Calu3 (cell line): ENCODE measurements at regions not wholly inside any gene's neighbourhood (a gene's known extent, or its start where the extent isn't known, plus 50 kb on each side); places are given as distances from the start of the nearest gene placed in this dataset.

ENCODE experiments used
- BruUV-seq: library from RNA; stranded (reverse); fragments of 400-500 nt; replicated peaks from 2 replicates; lab custom pipeline; 2021; lab: Mats Ljungman, UMichigan
- CTCF ChIA-PET: fragments of 300-600 bp; sonication (Branson Sonifier 250); formaldehyde crosslinking; loops from one replicate; lab custom pipeline; 2022; ENCODE audit warnings: antibody characterized with exemption; lab: Charles Lee
- DNase-seq: peaks from one replicate; pipeline ENCODE4 v3.0.0; 2022
- H3K27ac Mint-ChIP-seq: one replicate; pipeline ENCODE4 v1.8.0; 2022; ENCODE audit warnings: mixed read lengths; ENCODE audit not compliant: unreplicated experiment
- H3K27me3 Mint-ChIP-seq: one replicate; pipeline ENCODE4 v1.8.0; 2022; ENCODE audit warnings: mixed read lengths; ENCODE audit not compliant: unreplicated experiment
- H3K36me3 Mint-ChIP-seq: one replicate; pipeline ENCODE4 v1.8.0; 2022; ENCODE audit warnings: mild to moderate bottlenecking, moderate library complexity, mixed read lengths; ENCODE audit not compliant: insufficient read depth, unreplicated experiment
- H3K4me1 Mint-ChIP-seq: one replicate; pipeline ENCODE4 v1.8.0; 2022; ENCODE audit warnings: mild to moderate bottlenecking, low read depth, mixed read lengths; ENCODE audit not compliant: unreplicated experiment
- H3K4me3 Mint-ChIP-seq: one replicate; pipeline ENCODE4 v1.8.0; 2022; ENCODE audit warnings: mild to moderate bottlenecking, low read depth, moderate library complexity, mixed read lengths; ENCODE audit not compliant: unreplicated experiment
- H3K9me3 Mint-ChIP-seq: one replicate; pipeline ENCODE4 v1.8.0; 2022; ENCODE audit warnings: low read depth, mixed read lengths; ENCODE audit not compliant: unreplicated experiment
- CTCF ChIP-seq: fragments of 200-600 bp; IDR thresholded peaks from one replicate; pipeline ENCODE4 v1.8.0; 2022; ENCODE audit warnings: antibody characterized with exemption; ENCODE audit not compliant: unreplicated experiment
- intact Hi-C: fragments of 100-400 bp; cut with micrococcal nuclease; formaldehyde crosslinking; loops from one replicate; pipeline ENCODE4 v1.10.0; 2022; ENCODE audit not compliant: unreplicated experiment

GRCh38 chr18:37662099-37662498, 96.5 kb upstream of the CELF4 start:
- Mint-ChIP-seq H3K27me3 (peaks cover 29% of the 10 kb centered on the region), H3K4me1 (peaks cover 11% of the 10 kb centered on the region), H3K4me3 (no peak overlapping the region), H3K27ac (no peak overlapping the region), H3K36me3 (no peaks in the 10 kb centered on the region), H3K9me3 (no peaks in the 10 kb centered on the region)
- TF ChIP-seq CTCF, result no peak
- intact Hi-C loops, result loop anchor here (10.0 kb wide), 1 partner anchor 87 kb away; no protein-coding TSS in a partner anchor
- no TSS peak for BruUV-seq
- no peak for DNase-seq
- CTCF ChIA-PET, result no interaction called here

- Mint-ChIP-seq H3K36me3 (no peaks in the 10 kb centered on the region), H3K27me3 (peaks cover 33% of the 10 kb centered on the region), H3K4me1 (peaks cover 6% of the 10 kb centered on the region), H3K9me3 (no peaks in the 10 kb centered on the region), H3K27ac (no peak overlapping the region), H3K4me3 (no peak overlapping the region)
- BruUV-seq, result no TSS peak
- TF ChIP-seq CTCF, result no peak
- CTCF ChIA-PET, result no interaction called here
- DNase-seq, result no peak
- intact Hi-C loops, result loop anchor here (10.0 kb wide), 1 partner anchor 87 kb away; no protein-coding TSS in a partner anchor
Measured at GRCh38 chr18:37661478-37661877, 95.9 kb upstream of the CELF4 start.

GRCh38 chr18:37661061-37661460, 95.5 kb upstream of the CELF4 start:
- intact Hi-C loops, result loop anchor here (10.0 kb wide), 1 partner anchor 86 kb away; no protein-coding TSS in a partner anchor
- peaks cover 38% of the 10 kb centered on the region for H3K27me3 Mint-ChIP-seq
- DNase-seq, result no peak
- no peak for TF ChIP-seq CTCF
- no peaks in the 10 kb centered on the region for H3K9me3 Mint-ChIP-seq
- no peak overlapping the region for H3K4me3 Mint-ChIP-seq
- H3K36me3 Mint-ChIP-seq, result no peaks in the 10 kb centered on the region
- H3K4me1 Mint-ChIP-seq, result peaks cover 2% of the 10 kb centered on the region
- H3K27ac Mint-ChIP-seq, result no peak overlapping the region
- no TSS peak for BruUV-seq
- CTCF ChIA-PET, result no interaction called here

- H3K4me1 Mint-ChIP-seq, result no peaks in the 10 kb centered on the region
- H3K4me3 Mint-ChIP-seq, result no peak overlapping the region
- no peak for TF ChIP-seq CTCF
- CTCF ChIA-PET, result no interaction called here
- H3K27ac Mint-ChIP-seq, result no peak overlapping the region
- BruUV-seq, result no TSS peak
- intact Hi-C loops, result loop anchor here (10.0 kb wide), 1 partner anchor 86 kb away; no protein-coding TSS in a partner anchor
- no peak for DNase-seq
- peaks cover 42% of the 10 kb centered on the region for H3K27me3 Mint-ChIP-seq
- H3K36me3 Mint-ChIP-seq, result no peaks in the 10 kb centered on the region
- H3K9me3 Mint-ChIP-seq, result no peaks in the 10 kb centered on the region
Measured at GRCh38 chr18:37660658-37661057, 95.1 kb upstream of the CELF4 start.
